ENCODE measurements at regions not wholly inside any gene's neighbourhood (a gene's known extent, or its start where the extent isn't known, plus 50 kb on each side); places are given as distances from the start of the nearest gene placed in this dataset.

GRCh38 chr2:181178130-181178529 lies 197.7 kb downstream of the UBE2E3 start:
- TF ChIP-seq CTCF (IDR thresholded peaks at IDR 0.05), result no peak
- DNase-seq (no peak), ATAC-seq (no peak)
- H3K4me1 ChIP-seq, result no peaks in the 10 kb centered on the region
- H3K4me3 ChIP-seq, result no peak overlapping the region
- no peaks in the 10 kb centered on the region for H3K9me3 ChIP-seq
- H3K36me3 ChIP-seq, result no peaks in the 10 kb centered on the region
- intact Hi-C loops (cut with DNase I), result no loop called here
- H3K27me3 ChIP-seq, result no peaks in the 10 kb centered on the region
- no peak overlapping the region for H3K27ac ChIP-seq

- peak; percentile 13 to 46 for TF ChIP-seq CTCF (IDR thresholded peaks at IDR 0.05)
- Histone ChIP-seq H3K4me3 (no peak overlapping the region), H3K27ac (no peak overlapping the region), H3K9me3 (no peaks in the 10 kb centered on the region), H3K27me3 (no peaks in the 10 kb centered on the region), H3K4me1 (no peaks in the 10 kb centered on the region), H3K36me3 (no peaks in the 10 kb centered on the region)
- DNase-seq (no peak), ATAC-seq (no peak)
- intact Hi-C loops (cut with DNase I), result no loop called here
These were observed 198.5 kb downstream of the UBE2E3 start for GRCh38 chr2:181178823-181179412.

GRCh38 chr2:181183878-181184542 lies 203.6 kb downstream of the UBE2E3 start:
- intact Hi-C loops (cut with DNase I), result no loop called here
- H3K9me3 ChIP-seq, result no peaks in the 10 kb centered on the region
- H3K4me3 ChIP-seq, result no peak overlapping the region
- TF ChIP-seq CTCF (IDR thresholded peaks at IDR 0.05), result no peak
- DNase-seq (no peak), ATAC-seq (no peak)
- H3K36me3 ChIP-seq, result no peaks in the 10 kb centered on the region
- H3K27ac ChIP-seq, result no peak overlapping the region
- no peaks in the 10 kb centered on the region for H3K4me1 ChIP-seq
- no peaks in the 10 kb centered on the region for H3K27me3 ChIP-seq

GRCh38 chr2:181185421-181185820 lies 205.0 kb downstream of the UBE2E3 start:
- no peak for ATAC-seq

More at GRCh38 chr2:181185421-181185820, 205.0 kb downstream of the UBE2E3 start:
- no peak for TF ChIP-seq CTCF (IDR thresholded peaks at IDR 0.05)
- Histone ChIP-seq H3K27me3 (no peaks in the 10 kb centered on the region), H3K27ac (no peak overlapping the region), H3K4me1 (no peaks in the 10 kb centered on the region), H3K36me3 (no peaks in the 10 kb centered on the region), H3K4me3 (no peak overlapping the region), H3K9me3 (no peaks in the 10 kb centered on the region)
- intact Hi-C loops (cut with DNase I), result no loop called here
- DNase-seq, result no peak
